IMR-90 (cell line): ENCODE measurements at regions not wholly inside any gene's neighbourhood (a gene's known extent, or its start where the extent isn't known, plus 50 kb on each side); places are given as distances from the start of the nearest gene placed in this dataset.
A peak's percentile ranks its signal among the peaks of the same experiment; 100 is the strongest.

Experiments used
- ATAC-seq: fragments of 200-7000 bp; cut with Tn5 transposase; 2 replicates; pipeline ENCODE4 v1.9.1; 2020; ENCODE audit warnings: low read depth, mild to moderate bottlenecking, moderate library complexity
- BruUV-seq: library from RNA; stranded (reverse); fragments of 400-500 nt; replicated peaks from 2 replicates; lab custom pipeline; 2021; lab: Mats Ljungman, UMichigan
- CTCF ChIA-PET: fragments of 300-600 bp; formaldehyde crosslinking; extraction: SDS; loops from one replicate; lab custom pipeline; 2021; ENCODE audit warnings: antibody characterized with exemption; lab: Yijun Ruan, JAX
- POLR2A ChIA-PET: fragments of 300-600 bp; sonication (Branson Sonifier 250); formaldehyde crosslinking; loops from one replicate; lab custom pipeline; 2022; ENCODE audit warnings: antibody characterized with exemption; ENCODE audit not compliant: unreplicated experiment; lab: Charles Lee
- DNase-seq: peaks from one replicate; pipeline ENCODE4 v3.0.0; 2013
- H2AFZ ChIP-seq: replicated peaks from 2 replicates; pipeline ENCODE3; 2013; ENCODE audit warnings: low read length, mild to moderate bottlenecking; ENCODE audit not compliant: poor library complexity
- H2AK5ac ChIP-seq: 2 replicates; pipeline ENCODE4 v1.6.1; 2013; ENCODE audit warnings: low read depth, low read length, inconsistent platforms
- H2AK9ac ChIP-seq: replicated peaks from 2 replicates; pipeline ENCODE3; 2013; ENCODE audit warnings: mild to moderate bottlenecking, low read depth, low read length, moderate library complexity; ENCODE audit not compliant: poor library complexity
- H2BK120ac ChIP-seq: 2 replicates; pipeline ENCODE4 v1.6.1; 2013; ENCODE audit warnings: low read depth, low read length, inconsistent platforms
- H2BK15ac ChIP-seq: 3 replicates; pipeline ENCODE4 v1.6.1; 2013; ENCODE audit warnings: low read depth, low read length, inconsistent platforms
- H2BK20ac ChIP-seq: 2 replicates; pipeline ENCODE4 v1.6.1; 2013; ENCODE audit warnings: low read depth, mild to moderate bottlenecking, inconsistent platforms, low read length, moderate library complexity
- H2BK5ac ChIP-seq: 2 replicates; pipeline ENCODE4 v1.6.1; 2013; ENCODE audit warnings: mild to moderate bottlenecking, low read depth, low read length, inconsistent platforms; ENCODE audit not compliant: poor library complexity, severe bottlenecking
- H3K14ac ChIP-seq: replicated peaks from 2 replicates; pipeline ENCODE4 v1.6.1; 2013; ENCODE audit warnings: low read depth, low read length, inconsistent platforms
- H3K18ac ChIP-seq: 2 replicates; pipeline ENCODE4 v1.6.1; 2013; ENCODE audit warnings: low read depth, low read length, control low read depth
- H3K23ac ChIP-seq: 2 replicates; pipeline ENCODE4 v1.6.1; 2013; ENCODE audit warnings: low read depth, low read length, inconsistent platforms
- H3K27ac ChIP-seq: 2 replicates; pipeline ENCODE4 v1.5.1; 2013; ENCODE audit warnings: mild to moderate bottlenecking, control low read depth, low read length; ENCODE audit not compliant: insufficient read depth
- H3K27me3 ChIP-seq: 2 replicates; pipeline ENCODE4 v1.6.1; 2013; ENCODE audit warnings: low read length; ENCODE audit not compliant: control insufficient read depth, insufficient read depth
- H3K36me3 ChIP-seq: 2 replicates; pipeline ENCODE4 v1.6.1; 2013; ENCODE audit warnings: low read length, mixed read lengths; ENCODE audit not compliant: control insufficient read depth, insufficient read depth
- H3K4ac ChIP-seq: 2 replicates; pipeline ENCODE4 v1.6.1; 2013; ENCODE audit warnings: low read depth, low read length, inconsistent platforms
- H3K4me1 ChIP-seq: 2 replicates; pipeline ENCODE4 v1.6.1; 2013; ENCODE audit warnings: low read length, mixed read lengths; ENCODE audit not compliant: control insufficient read depth, insufficient read depth
- H3K4me2 ChIP-seq: 2 replicates; pipeline ENCODE4 v1.6.1; 2013; ENCODE audit warnings: low read depth, mild to moderate bottlenecking, control low read depth, low read length, moderate library complexity
- H3K4me3 ChIP-seq: 2 replicates; pipeline ENCODE4 v1.5.1; 2013; ENCODE audit warnings: low read depth, mild to moderate bottlenecking, control low read depth, low read length, moderate library complexity; ENCODE audit not compliant: insufficient read depth
- H3K56ac ChIP-seq: 2 replicates; pipeline ENCODE4 v1.6.1; 2013; ENCODE audit warnings: low read length, inconsistent platforms; ENCODE audit not compliant: insufficient read depth; ENCODE audit errors: extremely low read depth
- H3K79me1 ChIP-seq, 2 experiments: 2 replicates each; pipeline ENCODE4 v1.6.1; 2013; ENCODE audit warnings: low read length in 2 of 2, inconsistent platforms in 1 of 2, low read depth in 1 of 2
- H3K9ac ChIP-seq: 2 replicates; pipeline ENCODE4 v1.6.1; 2013; ENCODE audit warnings: low read depth, low read length, control low read depth
- H3K9me1 ChIP-seq: 2 replicates; pipeline ENCODE4 v1.6.1; 2013; ENCODE audit warnings: low read length, inconsistent platforms; ENCODE audit not compliant: insufficient read depth
- H3K9me3 ChIP-seq: 2 replicates; pipeline ENCODE4 v1.6.1; 2013; ENCODE audit warnings: low read length; ENCODE audit not compliant: control insufficient read depth, insufficient read depth
- H4K20me1 ChIP-seq: 2 replicates; pipeline ENCODE4 v1.6.1; 2013; ENCODE audit warnings: low read length, inconsistent platforms; ENCODE audit not compliant: insufficient read depth
- H4K5ac ChIP-seq: 2 replicates; pipeline ENCODE4 v1.6.1; 2013; ENCODE audit warnings: mild to moderate bottlenecking, low read depth, low read length, control low read depth
- H4K8ac ChIP-seq, 2 experiments: 2 replicates each; pipeline ENCODE4 v1.6.1; 2013; ENCODE audit warnings: low read depth in 2 of 2, low read length in 2 of 2, control low read depth in 1 of 2, inconsistent platforms in 1 of 2
- H4K91ac ChIP-seq: 2 replicates; pipeline ENCODE4 v1.6.1; 2013; ENCODE audit warnings: low read depth, low read length, inconsistent platforms; ENCODE audit not compliant: insufficient read depth
- CEBPB ChIP-seq: IDR thresholded peaks from 2 replicates; pipeline ENCODE4 v1.6.1; 2012; ENCODE audit warnings: low read depth, low read length, improper control_type of control experiment
- MAFK ChIP-seq: IDR thresholded peaks from 2 replicates; pipeline ENCODE4 v1.6.1; 2012; ENCODE audit warnings: low read depth, low read length, improper control_type of control experiment
- WGBS, 2 experiments: methylation state at CpG; one replicate each; pipeline versions ENCODE4 v1.1.5 to v1.1.7; 2013; ENCODE audit warnings: missing lambda C conversion rate in 2 of 2; ENCODE audit not compliant: insufficient read length in 1 of 2; ENCODE audit errors: extremely low coverage in 2 of 2; 5-methylcytosine and 5-hydroxymethylcytosine counted together
- dilution Hi-C: fragments of 300-500 bp; cut with HindIII; formaldehyde crosslinking; loops from one replicate; pipeline ENCODE4 v1.14.3; 2018; ENCODE audit warnings: low sequenced_read_pairs; ENCODE audit not compliant: unreplicated experiment
- in situ Hi-C: fragments of 300-500 bp; cut with MboI; formaldehyde crosslinking; loops from 3 replicates; pipeline ENCODE4 v1.14.3; 2019; ENCODE audit warnings: low sequenced_read_pairs, inconsistent platforms, mixed read lengths
- intact Hi-C: fragments of 100-400 bp; cut with micrococcal nuclease; formaldehyde crosslinking; loops from 2 replicates; pipeline ENCODE4 v1.10.0; 2022

DNA sequence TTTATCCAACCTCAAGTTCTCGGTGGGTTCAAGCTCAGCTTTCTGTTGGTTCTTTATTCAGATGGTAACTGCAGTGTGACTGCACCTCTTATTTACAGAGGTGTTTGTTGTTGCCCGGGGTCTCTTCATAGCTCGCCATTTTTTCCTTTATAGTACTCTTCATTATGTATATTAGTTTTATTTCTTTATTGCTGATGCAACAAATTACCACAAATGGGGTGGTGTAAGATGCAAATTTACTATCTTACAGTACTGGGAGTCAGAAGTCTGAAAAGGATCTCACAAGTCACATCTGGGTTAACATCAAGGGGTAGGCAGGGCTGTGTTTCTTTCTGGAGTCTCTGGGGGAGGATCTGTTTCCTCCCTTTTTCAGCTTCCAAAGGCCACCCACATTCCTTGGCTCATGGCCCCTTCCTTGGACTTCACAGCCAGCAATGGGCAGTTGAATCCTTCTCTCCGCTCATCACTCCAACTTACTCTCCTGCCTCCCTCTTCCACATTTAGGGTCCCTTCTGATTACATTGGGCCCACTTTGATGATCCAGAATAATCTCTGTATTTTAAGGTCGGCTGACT lies 241.2 kb downstream of the HAPSTR1 start:
- Histone ChIP-seq H2AK9ac (no peak overlapping the region), H4K91ac (no peak overlapping the region), H3K14ac (no peak overlapping the region), H3K4ac (no peak overlapping the region), H2BK5ac (no peak overlapping the region), H2AFZ (no peak overlapping the region), H3K9ac (no peak overlapping the region), H3K9me1 (no peaks in the 10 kb centered on the region), H4K20me1 (no peaks in the 10 kb centered on the region), H3K18ac (no peak overlapping the region), H2BK20ac (no peak overlapping the region), H3K23ac (no peak overlapping the region), H2BK15ac (no peak overlapping the region), H3K9me3 (no peaks in the 10 kb centered on the region), H3K4me1 (no peaks in the 10 kb centered on the region), H3K4me2 (no peak overlapping the region), H3K27me3 (no peaks in the 10 kb centered on the region), H2BK120ac (no peak overlapping the region), H4K8ac (no peak overlapping the region), H2AK5ac (no peak overlapping the region), H3K56ac (no peak overlapping the region), H3K79me1 (no peaks in the 10 kb centered on the region), H3K36me3 (no peaks in the 10 kb centered on the region), H3K27ac (no peak overlapping the region), H3K4me3 (no peak overlapping the region), H4K5ac (no peak overlapping the region)
- no TSS peak for BruUV-seq
- POLR2A ChIA-PET: no interaction called here
- ATAC-seq (no peak), DNase-seq (no peak)
- WGBS, 2 experiments: no CpG with 5 or more reads among the region's 5 CpGs
- dilution Hi-C loops (no loop called here), in situ Hi-C loops (no loop called here), intact Hi-C loops (no loop called here)
- CTCF ChIA-PET: no interaction called here
- TF ChIP-seq CEBPB (no peak), MAFK (peak; percentile 42; the same call in 1 of the 2 replicates)
